Testis (tissue), 2 donors: ENCODE measurements at regions not wholly inside any gene's neighbourhood (a gene's known extent, or its start where the extent isn't known, plus 50 kb on each side); places are given as distances from the start of the nearest gene placed in this dataset.

Experiments used
- DNase-seq: peaks from one replicate; pipeline ENCODE4 v3.0.0-alpha.2; 2019
- H3K27ac ChIP-seq, 2 donors: fragments of 200-600 bp; sonication (generic); one replicate each; pipeline ENCODE4 v1.5.1; 2019
- H3K27me3 ChIP-seq: fragments of 200-600 bp; sonication (generic); one replicate; pipeline ENCODE4 v1.5.1; 2019
- H3K36me3 ChIP-seq: fragments of 200-600 bp; sonication (generic); one replicate; pipeline ENCODE4 v1.5.1; 2017; ENCODE audit warnings: low read depth; ENCODE audit errors: missing control alignments
- H3K4me1 ChIP-seq: fragments of 200-600 bp; sonication (generic); one replicate; pipeline ENCODE4 v1.5.1; 2019
- H3K4me3 ChIP-seq, 2 donors: fragments of 200-600 bp; sonication (generic); one replicate each; pipeline ENCODE4 v1.5.1; 2017 to 2019
- H3K9me3 ChIP-seq: fragments of 200-600 bp; sonication (generic); one replicate; pipeline ENCODE4 v1.5.1; 2017
- POLR2A ChIP-seq: fragments of 450-650 bp; IDR thresholded peaks from one replicate; pipeline ENCODE4 v1.6.1; 2017; ENCODE audit warnings: antibody characterized with exemption, mild to moderate bottlenecking, moderate library complexity
- WGBS, 2 donors: methylation state at CpG; one replicate each; pipeline ENCODE4 v1.1.5; 2018; 5-methylcytosine and 5-hydroxymethylcytosine counted together
- intact Hi-C: fragments of 100-400 bp; cut with DNase I; formaldehyde crosslinking; loops from one replicate; pipeline ENCODE4 v1.15.1; 2023; ENCODE audit warnings: low total_unique reads
- TF ChIP-seq, protein P1 (sequence below), 3 experiments: fragments of 450-650 bp in 2 of 3; fragments of 200-600 bp in 1 of 3; sonication (generic) in 1 of 3; IDR thresholded peaks; one replicate each; pipeline ENCODE4 v1.5.1; 2016 to 2019; ENCODE audit warnings: antibody characterized with exemption in 3 of 3, mild to moderate bottlenecking in 2 of 3, moderate library complexity in 1 of 3

DNA sequence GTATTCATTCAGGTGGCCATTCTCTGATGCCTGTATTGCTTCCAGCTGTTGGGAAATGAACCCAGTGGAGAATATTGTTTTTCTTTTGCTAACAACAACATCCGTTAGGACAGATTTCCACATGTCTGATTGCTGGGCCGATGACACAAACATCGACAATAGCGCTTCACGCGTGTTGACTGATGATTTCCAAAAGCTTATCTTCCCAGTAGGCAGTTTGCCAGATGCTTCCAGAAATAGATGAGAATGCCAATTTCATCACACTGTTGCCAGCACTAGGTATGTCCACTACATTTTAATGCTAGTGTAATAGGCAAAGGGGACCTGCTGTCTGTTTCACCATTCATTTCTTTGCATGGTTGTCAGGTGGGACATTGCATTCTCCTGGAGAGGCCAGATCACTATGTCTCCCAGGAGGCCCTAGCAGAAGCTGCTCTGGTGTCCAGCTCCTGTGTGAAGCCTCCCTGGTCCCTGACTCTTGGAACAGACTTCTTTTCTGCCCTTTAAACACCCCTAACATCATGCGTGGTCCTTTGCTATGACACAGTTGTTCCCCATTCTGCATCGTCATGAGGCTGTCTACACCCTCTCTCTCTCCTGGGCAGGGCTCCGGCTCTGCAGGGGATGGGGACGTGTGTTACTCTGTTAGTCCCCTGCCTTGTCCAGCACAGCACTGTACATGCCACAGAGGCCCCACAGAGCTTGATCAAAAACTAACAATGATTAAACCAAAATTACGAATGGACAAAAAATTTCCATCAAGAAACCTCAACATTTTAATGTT is 181.6 kb downstream of the CDH26 start:
- intact Hi-C loops, result no loop called here
- Histone ChIP-seq H3K27ac (no peak overlapping the region), H3K4me3 (no peak overlapping the region), H3K9me3 (no peaks in the 10 kb centered on the region), H3K4me1 (no peaks in the 10 kb centered on the region), H3K27me3 (no peaks in the 10 kb centered on the region), H3K36me3 (no peaks in the 10 kb centered on the region)
- no peak for DNase-seq
- WGBS, 2 donors, result 80 to 82% methylated on average over 11 of the region's 11 CpGs
- TF ChIP-seq POLR2A, result no peak
- TF ChIP-seq, protein P1, sequence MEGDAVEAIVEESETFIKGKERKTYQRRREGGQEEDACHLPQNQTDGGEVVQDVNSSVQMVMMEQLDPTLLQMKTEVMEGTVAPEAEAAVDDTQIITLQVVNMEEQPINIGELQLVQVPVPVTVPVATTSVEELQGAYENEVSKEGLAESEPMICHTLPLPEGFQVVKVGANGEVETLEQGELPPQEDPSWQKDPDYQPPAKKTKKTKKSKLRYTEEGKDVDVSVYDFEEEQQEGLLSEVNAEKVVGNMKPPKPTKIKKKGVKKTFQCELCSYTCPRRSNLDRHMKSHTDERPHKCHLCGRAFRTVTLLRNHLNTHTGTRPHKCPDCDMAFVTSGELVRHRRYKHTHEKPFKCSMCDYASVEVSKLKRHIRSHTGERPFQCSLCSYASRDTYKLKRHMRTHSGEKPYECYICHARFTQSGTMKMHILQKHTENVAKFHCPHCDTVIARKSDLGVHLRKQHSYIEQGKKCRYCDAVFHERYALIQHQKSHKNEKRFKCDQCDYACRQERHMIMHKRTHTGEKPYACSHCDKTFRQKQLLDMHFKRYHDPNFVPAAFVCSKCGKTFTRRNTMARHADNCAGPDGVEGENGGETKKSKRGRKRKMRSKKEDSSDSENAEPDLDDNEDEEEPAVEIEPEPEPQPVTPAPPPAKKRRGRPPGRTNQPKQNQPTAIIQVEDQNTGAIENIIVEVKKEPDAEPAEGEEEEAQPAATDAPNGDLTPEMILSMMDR (IDR thresholded peaks at IDR 0.05), result no peak

DNA sequence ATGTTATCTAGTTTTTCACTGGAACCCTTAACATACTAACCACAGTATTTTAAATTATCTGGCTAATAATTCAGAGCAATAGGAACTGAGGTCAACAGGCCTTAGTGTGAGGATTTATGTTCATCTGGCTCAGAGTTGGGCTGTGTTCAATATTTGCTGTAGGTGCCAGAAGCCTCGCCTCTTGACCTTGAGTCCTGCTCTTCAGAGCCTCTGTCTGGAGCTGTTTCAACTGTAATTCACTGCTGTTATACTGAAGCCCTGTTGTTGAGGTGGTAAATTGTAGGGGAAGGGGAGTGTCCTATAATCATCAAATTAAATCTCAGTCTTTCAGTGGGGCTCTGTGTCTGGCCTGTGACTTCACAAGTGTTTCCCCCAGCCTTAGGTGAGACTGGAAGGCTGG is 184.4 kb downstream of the CDH26 start:
- Histone ChIP-seq H3K36me3 (no peaks in the 10 kb centered on the region), H3K27me3 (no peaks in the 10 kb centered on the region), H3K9me3 (no peaks in the 10 kb centered on the region), H3K27ac (no peak overlapping the region), H3K4me1 (no peaks in the 10 kb centered on the region), H3K4me3 (no peak overlapping the region)
- no peak for TF ChIP-seq POLR2A
- TF ChIP-seq, protein P1 (IDR thresholded peaks at IDR 0.05), result no peak
- DNase-seq, result peak; percentile 22
- intact Hi-C loops, result no loop called here
- WGBS, 2 donors, result 38 to 67% methylated on average over 1 of the region's 1 CpG

DNA sequence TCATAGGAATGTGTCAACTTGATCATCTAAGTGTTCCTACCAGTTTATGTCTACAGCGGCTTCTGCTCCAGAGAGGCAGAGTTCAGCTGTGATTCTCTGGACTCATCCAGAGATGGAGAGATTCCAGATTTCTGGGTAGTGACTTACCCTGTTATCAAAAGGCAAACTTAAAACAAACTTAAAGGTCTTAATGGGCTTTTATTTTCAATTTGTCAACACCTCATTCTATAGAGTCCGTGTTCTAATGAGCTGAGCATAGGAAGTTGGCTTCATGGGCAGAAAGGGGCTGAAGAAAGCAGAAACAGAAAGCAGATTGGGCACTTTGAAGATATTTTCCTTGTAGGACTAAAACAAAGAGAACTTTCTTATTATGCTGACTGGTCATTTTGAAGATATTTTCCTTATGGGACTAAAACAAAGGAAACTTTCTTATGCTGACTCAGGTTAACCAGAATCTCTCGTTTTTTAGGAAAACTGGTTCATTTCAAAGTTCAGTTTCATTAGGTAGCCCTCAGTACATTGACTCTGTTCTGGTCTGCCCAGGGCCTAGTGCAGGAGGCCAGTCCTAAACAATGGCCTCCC is 185.1 kb downstream of the CDH26 start:
- WGBS, 2 donors, result 79 to 83% methylated on average over 3 of the region's 3 CpGs
- Histone ChIP-seq H3K27me3 (no peaks in the 10 kb centered on the region), H3K4me3 (no peak overlapping the region), H3K4me1 (no peaks in the 10 kb centered on the region), H3K9me3 (no peaks in the 10 kb centered on the region), H3K27ac (no peak overlapping the region), H3K36me3 (no peaks in the 10 kb centered on the region)
- TF ChIP-seq, protein P1 (IDR thresholded peaks at IDR 0.05), result no peak
- TF ChIP-seq POLR2A, result no peak
- intact Hi-C loops, result no loop called here
- DNase-seq, result no peak

DNA sequence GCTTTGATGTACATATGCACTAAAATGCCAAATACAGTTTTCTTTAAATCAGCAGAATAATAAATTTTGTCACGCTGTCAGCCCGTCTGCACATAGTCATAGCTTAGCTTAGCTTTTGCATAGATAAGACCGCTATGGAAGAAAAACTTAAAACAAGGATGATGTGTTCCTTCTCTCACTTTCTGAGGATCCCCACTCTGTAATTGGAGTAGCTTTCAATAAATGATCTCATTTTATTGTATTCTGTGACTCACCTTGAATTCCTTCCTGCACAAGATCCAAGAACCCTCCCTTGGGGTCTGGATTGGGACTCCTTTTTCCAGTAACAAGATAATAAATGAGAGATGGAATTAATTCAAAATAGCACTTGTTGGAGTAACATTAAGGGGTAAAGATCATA is 186.2 kb downstream of the CDH26 start:
- no peak for TF ChIP-seq POLR2A
- TF ChIP-seq, protein P1 (IDR thresholded peaks at IDR 0.05), result no peak
- Histone ChIP-seq H3K36me3 (no peaks in the 10 kb centered on the region), H3K9me3 (no peaks in the 10 kb centered on the region), H3K4me1 (no peaks in the 10 kb centered on the region), H3K27me3 (no peaks in the 10 kb centered on the region), H3K27ac (no peak overlapping the region), H3K4me3 (no peak overlapping the region)
- intact Hi-C loops, result no loop called here
- WGBS, 2 donors, result 92 to 94% methylated on average over 3 of the region's 3 CpGs
- no peak for DNase-seq
